ENCODE measurements at regions not wholly inside any gene's neighbourhood (a gene's known extent, or its start where the extent isn't known, plus 50 kb on each side); places are given as distances from the start of the nearest gene placed in this dataset.

DNA sequence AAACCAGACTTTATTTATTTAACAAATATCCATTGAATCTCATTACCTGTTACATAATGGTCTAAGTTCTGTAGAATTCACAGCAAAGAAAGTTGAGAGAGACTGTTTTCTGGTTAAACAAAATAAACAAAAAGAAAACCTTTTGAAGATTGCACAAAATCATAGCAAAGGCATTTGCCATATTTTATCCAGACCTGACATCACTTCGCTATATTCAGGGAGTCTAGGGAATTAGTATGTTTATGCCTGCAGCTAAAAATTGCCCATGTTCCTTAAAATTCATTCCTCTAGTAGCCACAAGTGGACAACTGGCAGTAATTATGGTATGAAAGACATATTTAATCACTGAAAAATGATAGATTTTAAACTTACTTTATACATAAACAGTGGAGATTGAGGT, 577.0 kb upstream of the DAB2 start:
- Mint-ChIP-seq H3K27ac (no peak overlapping the region), H3K4me1 (no peaks in the 10 kb centered on the region), H3K9me3 (peaks cover 8% of the 10 kb centered on the region), H3K27me3 (no peaks in the 10 kb centered on the region), H3K36me3 (no peaks in the 10 kb centered on the region), H3K4me3 (no peak overlapping the region)
- ATAC-seq (ENCODE audit: low read depth) (no peak), DNase-seq (ENCODE audit: low spot score in 2 of 2) (no peak)

DNA sequence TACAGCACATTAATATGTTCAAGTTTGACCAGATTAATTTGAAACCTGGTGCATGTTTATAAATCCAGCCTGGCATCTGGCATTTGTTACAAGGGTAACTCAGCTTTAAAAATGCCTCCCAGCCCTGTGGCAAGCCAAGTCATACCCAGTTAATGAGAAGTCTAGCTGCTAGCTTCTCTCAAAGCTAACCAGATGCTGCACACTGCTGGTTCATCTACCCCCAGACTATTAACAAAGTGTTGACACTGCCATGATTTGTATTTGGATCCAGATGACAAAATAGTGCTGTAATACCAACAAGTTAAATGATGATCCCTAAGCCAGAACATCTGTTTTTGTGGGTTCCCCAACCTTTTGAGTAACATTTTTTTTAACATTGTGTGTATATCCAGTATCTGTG, 573.7 kb upstream of the DAB2 start:
- peaks cover 3% of the 10 kb centered on the region for H3K9me3 Mint-ChIP-seq
- ATAC-seq (ENCODE audit: low read depth), result no peak
- H3K36me3 Mint-ChIP-seq, result no peaks in the 10 kb centered on the region
- DNase-seq (ENCODE audit: low spot score in 2 of 2), result no peak
- no peaks in the 10 kb centered on the region for H3K4me1 Mint-ChIP-seq
- H3K4me3 Mint-ChIP-seq, result no peak overlapping the region
- no peak overlapping the region for H3K27ac Mint-ChIP-seq
- H3K27me3 Mint-ChIP-seq, result no peaks in the 10 kb centered on the region

DNA sequence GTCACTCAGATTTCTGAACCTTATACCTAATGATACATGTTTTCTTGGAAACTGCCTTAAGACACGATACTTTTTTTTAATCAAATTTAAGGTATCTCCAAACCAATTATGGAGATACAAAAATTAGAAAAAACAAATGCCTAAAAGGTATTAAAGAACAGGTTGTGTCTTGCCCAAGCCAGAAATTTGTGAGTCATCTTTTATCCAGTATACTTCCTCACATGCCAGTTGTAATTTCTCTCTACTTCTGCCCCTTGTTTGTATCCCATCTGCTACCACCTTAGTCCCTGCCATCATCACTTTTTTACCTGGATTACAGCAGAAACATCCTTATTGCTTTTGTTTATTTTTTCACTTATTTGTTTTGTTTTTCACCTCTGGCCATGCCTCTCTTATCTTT, 571.2 kb upstream of the DAB2 start:
- H3K4me3 Mint-ChIP-seq, result no peak overlapping the region
- peaks cover 2% of the 10 kb centered on the region for H3K27me3 Mint-ChIP-seq
- H3K4me1 Mint-ChIP-seq, result no peaks in the 10 kb centered on the region
- H3K9me3 Mint-ChIP-seq, result no peaks in the 10 kb centered on the region
- no peaks in the 10 kb centered on the region for H3K36me3 Mint-ChIP-seq
- DNase-seq (ENCODE audit: low spot score in 2 of 2) (no peak), ATAC-seq (ENCODE audit: low read depth) (no peak)
- H3K27ac Mint-ChIP-seq, result no peak overlapping the region

DNA sequence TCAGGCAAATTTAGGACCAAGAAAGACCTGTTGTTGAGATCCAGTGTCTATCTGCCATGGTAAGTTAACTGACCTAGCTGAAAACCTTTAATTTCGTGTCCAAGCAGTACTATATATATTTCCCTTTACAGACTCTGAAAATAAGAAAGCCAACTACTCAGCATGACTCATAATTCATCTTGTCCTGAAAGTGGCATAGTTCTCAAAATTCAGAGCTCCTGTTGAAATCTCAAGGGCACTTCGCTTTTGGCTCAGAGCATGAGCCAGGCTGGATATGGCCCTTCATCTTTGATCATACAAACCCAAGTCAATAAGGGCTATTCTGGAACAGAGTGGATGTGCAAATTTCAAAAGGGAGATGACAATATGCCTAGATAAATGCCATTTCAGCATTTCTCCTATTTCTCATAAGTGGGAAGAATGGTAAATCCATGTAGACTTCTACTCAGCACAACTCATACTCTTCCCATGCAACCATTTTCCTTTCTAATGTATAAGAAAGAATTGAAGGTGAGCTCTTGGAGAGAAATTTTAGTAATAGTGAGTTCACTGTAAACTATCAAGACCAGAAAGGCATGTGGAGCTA, 567.9 kb upstream of the DAB2 start:
- ATAC-seq (ENCODE audit: low read depth) (no peak), DNase-seq (ENCODE audit: low spot score in 2 of 2) (no peak)
- peaks cover 4% of the 10 kb centered on the region for H3K27me3 Mint-ChIP-seq
- no peaks in the 10 kb centered on the region for H3K9me3 Mint-ChIP-seq
- no peaks in the 10 kb centered on the region for H3K4me1 Mint-ChIP-seq
- no peak overlapping the region for H3K4me3 Mint-ChIP-seq
- no peaks in the 10 kb centered on the region for H3K36me3 Mint-ChIP-seq
- H3K27ac Mint-ChIP-seq, result no peak overlapping the region

DNA sequence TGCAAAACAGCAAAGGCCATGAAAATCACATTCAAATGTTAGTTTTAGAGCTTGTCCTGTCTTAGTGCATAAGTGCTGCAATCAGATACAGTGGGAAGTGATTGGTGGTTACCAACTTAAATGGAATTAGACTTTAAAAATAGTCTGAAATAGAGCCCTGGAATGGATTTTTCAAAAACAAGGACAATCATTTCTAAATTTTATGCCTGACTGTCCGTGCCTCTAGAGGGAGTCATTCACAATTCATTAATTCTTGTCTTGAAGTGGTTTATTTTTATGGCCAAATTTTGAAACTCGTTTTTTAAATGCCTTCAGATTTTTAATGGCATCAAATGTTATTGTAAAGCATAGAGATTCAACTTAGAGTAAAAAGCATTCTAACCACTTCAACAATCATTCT, 561.8 kb upstream of the DAB2 start:
- Mint-ChIP-seq H3K4me1 (no peaks in the 10 kb centered on the region), H3K27ac (no peak overlapping the region), H3K4me3 (no peak overlapping the region), H3K9me3 (peaks cover 2% of the 10 kb centered on the region), H3K27me3 (peaks cover 5% of the 10 kb centered on the region), H3K36me3 (no peaks in the 10 kb centered on the region)
- DNase-seq (ENCODE audit: low spot score in 2 of 2), result no peak
- ATAC-seq (ENCODE audit: low read depth), result no peak

DNA sequence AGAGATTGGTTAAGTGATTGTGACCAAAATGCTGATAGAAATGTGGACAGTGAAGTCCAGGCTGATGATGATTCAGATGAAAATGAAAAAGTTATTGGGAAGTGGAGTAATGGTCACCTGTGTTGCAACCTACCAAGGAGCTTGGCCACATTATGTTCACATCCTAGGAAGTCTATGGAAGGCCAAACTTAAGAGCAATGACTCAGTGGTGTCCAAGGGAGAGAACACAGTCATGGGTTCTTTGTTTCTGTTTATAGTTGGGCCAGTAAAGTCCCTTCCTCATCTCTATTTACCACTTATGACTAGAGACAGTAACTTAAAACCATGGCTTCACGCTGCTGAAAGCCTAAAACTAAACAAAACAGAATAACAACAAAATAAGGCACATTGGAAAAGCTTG, 555.3 kb upstream of the DAB2 start:
- Mint-ChIP-seq H3K9me3 (peaks cover 2% of the 10 kb centered on the region), H3K27ac (no peak overlapping the region), H3K4me1 (no peaks in the 10 kb centered on the region), H3K27me3 (peaks cover 2% of the 10 kb centered on the region), H3K4me3 (no peak overlapping the region), H3K36me3 (no peaks in the 10 kb centered on the region)
- ATAC-seq (ENCODE audit: low read depth), result no peak
- DNase-seq (ENCODE audit: low spot score in 2 of 2), result no peak

DNA sequence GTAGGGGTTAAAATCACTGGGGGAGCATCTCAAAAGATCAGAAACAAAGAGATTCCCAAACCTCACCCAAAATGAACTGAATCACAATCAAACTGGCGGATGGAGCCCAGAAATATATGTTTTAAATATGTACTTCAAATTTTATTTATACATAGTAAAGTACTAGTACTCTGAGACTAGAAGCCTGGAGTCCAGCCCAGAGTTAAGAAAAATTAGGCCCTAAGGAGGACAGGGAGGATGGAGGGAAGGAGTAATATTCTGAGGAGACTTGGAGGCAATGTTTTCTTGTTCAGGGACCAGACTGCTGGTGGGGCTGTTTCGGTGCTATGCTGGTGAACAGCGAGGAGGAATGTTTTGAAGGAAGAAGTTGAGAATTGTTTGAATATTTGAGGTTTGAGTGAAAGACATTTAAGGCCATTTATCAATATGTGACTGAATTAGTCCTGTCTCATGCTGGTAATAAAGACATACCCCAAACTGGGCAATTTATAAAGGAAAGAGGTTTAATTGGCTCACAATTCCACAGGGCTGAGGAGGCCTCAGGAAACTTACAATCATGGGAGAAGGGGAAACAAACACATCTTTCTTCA, 552.4 kb upstream of the DAB2 start:
- Mint-ChIP-seq H3K4me3 (no peak overlapping the region), H3K27ac (no peak overlapping the region), H3K4me1 (no peaks in the 10 kb centered on the region), H3K36me3 (no peaks in the 10 kb centered on the region), H3K27me3 (peaks cover 2% of the 10 kb centered on the region), H3K9me3 (no peaks in the 10 kb centered on the region)
- DNase-seq (ENCODE audit: low spot score in 2 of 2), result no peak
- ATAC-seq (ENCODE audit: low read depth), result no peak

DNA sequence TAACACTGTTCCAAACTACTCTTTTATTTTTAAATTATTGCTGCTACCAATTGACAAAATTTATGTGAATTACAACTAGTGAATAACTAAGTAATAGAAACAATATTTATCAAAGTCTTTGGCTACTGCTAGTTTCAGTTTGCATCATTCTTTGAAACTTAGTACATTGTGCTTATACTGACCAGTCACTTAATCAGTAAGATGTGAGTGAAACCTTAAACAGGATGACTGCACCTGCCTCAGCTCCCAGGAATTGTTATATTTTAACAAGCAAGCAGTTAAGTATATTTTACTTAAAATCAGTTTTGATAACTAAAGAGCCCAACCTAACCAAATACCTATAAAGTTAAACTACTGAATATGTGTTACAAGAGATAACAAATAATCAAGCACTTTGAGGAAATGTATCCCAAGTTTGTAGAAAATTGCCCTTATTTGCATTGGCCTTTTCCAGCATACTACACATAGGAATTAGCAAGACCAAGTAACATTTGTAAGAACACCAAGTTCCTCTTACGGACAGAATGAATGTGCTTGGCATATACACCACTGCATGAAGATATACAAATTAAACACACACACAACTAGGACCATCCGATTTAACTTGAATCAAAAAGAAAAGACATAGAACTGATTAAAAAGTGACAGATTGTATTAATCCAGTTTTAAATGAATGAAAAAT, 545.5 kb upstream of the DAB2 start:
- no peaks in the 10 kb centered on the region for H3K9me3 Mint-ChIP-seq
- no peaks in the 10 kb centered on the region for H3K4me1 Mint-ChIP-seq
- H3K4me3 Mint-ChIP-seq, result no peak overlapping the region
- H3K27ac Mint-ChIP-seq, result no peak overlapping the region
- ATAC-seq (ENCODE audit: low read depth) (no peak), DNase-seq (ENCODE audit: low spot score in 2 of 2) (no peak)
- no peaks in the 10 kb centered on the region for H3K36me3 Mint-ChIP-seq
- no peaks in the 10 kb centered on the region for H3K27me3 Mint-ChIP-seq

- Mint-ChIP-seq H3K27ac (no peak overlapping the region), H3K4me3 (no peak overlapping the region), H3K9me3 (no peaks in the 10 kb centered on the region), H3K36me3 (no peaks in the 10 kb centered on the region), H3K27me3 (no peaks in the 10 kb centered on the region), H3K4me1 (no peaks in the 10 kb centered on the region)
- no peak for DNase-seq (ENCODE audit: low spot score in 2 of 2)
- no peak for ATAC-seq (ENCODE audit: low read depth)
Observed at GRCh38 chr5:39968381-39968780, 543.6 kb upstream of the DAB2 start.

DNA sequence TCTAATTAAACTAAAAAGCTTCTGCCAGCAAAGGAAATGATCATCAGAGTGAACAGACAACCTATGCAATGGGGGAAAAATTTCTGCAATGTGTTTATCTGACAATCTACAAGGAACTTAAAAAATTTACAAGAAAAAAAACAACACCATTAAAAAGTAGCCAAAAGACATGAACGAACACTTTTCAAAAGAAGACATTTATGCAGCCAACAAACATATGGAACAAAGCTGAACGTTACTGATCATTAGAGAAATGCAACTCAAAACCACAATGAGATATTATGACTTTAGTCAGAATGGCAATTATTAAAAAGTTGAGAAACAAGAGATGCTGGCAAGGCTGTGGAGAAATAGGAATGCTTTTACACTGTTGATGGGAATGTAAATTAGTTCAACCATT, 530.4 kb upstream of the DAB2 start:
- DNase-seq (ENCODE audit: low spot score in 2 of 2) (no peak), ATAC-seq (ENCODE audit: low read depth) (no peak)
- H3K27me3 Mint-ChIP-seq, result no peaks in the 10 kb centered on the region
- no peak overlapping the region for H3K27ac Mint-ChIP-seq
- no peaks in the 10 kb centered on the region for H3K9me3 Mint-ChIP-seq
- no peaks in the 10 kb centered on the region for H3K36me3 Mint-ChIP-seq
- no peaks in the 10 kb centered on the region for H3K4me1 Mint-ChIP-seq
- H3K4me3 Mint-ChIP-seq, result no peak overlapping the region

DNA sequence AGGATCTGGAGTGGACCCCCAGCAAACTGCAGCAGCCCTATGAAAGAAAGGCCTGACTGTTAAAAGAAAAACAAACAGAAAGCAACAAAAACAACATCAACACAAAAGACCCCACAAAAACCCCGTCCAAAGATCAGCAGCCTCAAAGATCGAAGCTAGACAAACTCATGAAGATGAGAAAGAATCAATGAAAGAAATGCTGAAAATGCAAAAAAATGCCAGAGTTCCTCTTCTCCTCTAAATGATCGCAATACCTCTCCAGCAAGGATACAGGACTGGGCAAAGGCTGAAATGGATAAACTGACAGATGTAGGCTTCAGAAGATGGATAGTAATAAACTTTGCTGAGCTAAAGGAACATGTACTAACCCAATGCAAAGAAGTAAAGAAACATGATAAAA, 526.3 kb upstream of the DAB2 start:
- DNase-seq (ENCODE audit: low spot score in 2 of 2) (no peak), ATAC-seq (ENCODE audit: low read depth) (no peak)
- Mint-ChIP-seq H3K36me3 (no peaks in the 10 kb centered on the region), H3K4me1 (peaks cover 3% of the 10 kb centered on the region), H3K4me3 (no peak overlapping the region), H3K9me3 (no peaks in the 10 kb centered on the region), H3K27ac (no peak overlapping the region), H3K27me3 (no peaks in the 10 kb centered on the region)

DNA sequence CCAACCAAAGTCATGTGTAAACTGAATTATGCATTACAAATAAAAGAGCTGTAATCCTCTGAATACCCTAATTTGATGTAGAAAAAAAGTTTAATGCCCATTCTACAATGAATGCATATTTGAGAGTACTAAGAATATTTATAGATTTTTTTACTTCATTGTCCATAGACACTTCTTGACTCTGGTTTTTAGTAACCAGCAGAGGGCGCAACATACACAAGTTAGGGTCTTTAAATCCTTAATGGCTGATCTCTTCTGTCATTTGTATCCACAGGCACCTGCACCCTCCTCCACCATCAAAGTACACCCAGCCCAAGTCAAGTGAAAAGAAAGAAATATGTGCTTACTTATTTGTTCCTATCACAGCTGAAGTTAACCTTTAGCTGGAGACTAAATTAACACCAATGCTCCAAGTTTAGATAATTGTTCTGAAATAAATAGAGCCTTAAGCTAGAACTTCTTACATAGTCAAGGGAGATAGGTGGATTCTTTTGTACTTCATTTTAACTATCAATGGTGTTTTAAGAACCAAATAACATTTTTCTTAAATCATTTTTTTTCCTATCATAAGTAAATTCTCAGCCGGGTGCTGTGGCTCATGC, 524.2 kb upstream of the DAB2 start:
- Mint-ChIP-seq H3K4me1 (peaks cover 3% of the 10 kb centered on the region), H3K4me3 (no peak overlapping the region), H3K27ac (no peak overlapping the region), H3K27me3 (no peaks in the 10 kb centered on the region), H3K36me3 (no peaks in the 10 kb centered on the region), H3K9me3 (no peaks in the 10 kb centered on the region)
- ATAC-seq (ENCODE audit: low read depth), result peak; percentile 95
- DNase-seq (ENCODE audit: low spot score in 2 of 2), result peak; percentile 46 to 65

GRCh38 chr5:39948341-39948740, 523.6 kb upstream of the DAB2 start:
- Mint-ChIP-seq H3K4me1 (peaks cover 3% of the 10 kb centered on the region), H3K4me3 (no peak overlapping the region), H3K27me3 (no peaks in the 10 kb centered on the region), H3K9me3 (no peaks in the 10 kb centered on the region), H3K36me3 (no peaks in the 10 kb centered on the region), H3K27ac (no peak overlapping the region)
- no peak for DNase-seq (ENCODE audit: low spot score in 2 of 2)
- no peak for ATAC-seq (ENCODE audit: low read depth)

DNA sequence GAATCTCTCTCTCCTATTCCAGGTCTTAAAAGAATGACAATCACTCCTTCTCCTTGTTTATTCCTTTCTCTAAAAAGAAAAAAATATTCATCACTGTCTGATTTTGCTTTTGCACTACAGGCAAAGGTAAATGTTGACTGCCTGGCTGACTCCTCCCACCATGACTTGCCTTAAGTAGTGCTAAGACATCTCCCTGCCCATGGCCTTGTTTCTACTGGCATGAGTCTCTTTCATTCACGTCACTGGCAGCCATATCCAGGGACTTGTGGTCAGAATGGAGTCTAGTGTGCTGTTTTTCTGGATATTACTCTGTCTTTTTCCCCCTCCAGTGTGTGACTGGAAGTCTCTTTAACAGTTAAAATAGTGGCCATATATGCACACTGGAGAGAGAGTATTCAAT, 522.9 kb upstream of the DAB2 start:
- no peaks in the 10 kb centered on the region for H3K27me3 Mint-ChIP-seq
- no peaks in the 10 kb centered on the region for H3K36me3 Mint-ChIP-seq
- no peak overlapping the region for H3K27ac Mint-ChIP-seq
- no peaks in the 10 kb centered on the region for H3K9me3 Mint-ChIP-seq
- H3K4me1 Mint-ChIP-seq, result peaks cover 3% of the 10 kb centered on the region
- H3K4me3 Mint-ChIP-seq, result no peak overlapping the region
- DNase-seq (ENCODE audit: low spot score in 2 of 2) (no peak), ATAC-seq (ENCODE audit: low read depth) (no peak)

All from memory B cell (primary cell).